COLO668 (cell line): ENCODE measurements at regions not wholly inside any gene's neighbourhood (a gene's known extent, or its start where the extent isn't known, plus 50 kb on each side); places are given as distances from the start of the nearest gene placed in this dataset.

Experiments used
- DNase-seq: peaks from one replicate; lab custom pipeline; 2025; ENCODE audit not compliant: unreplicated experiment; lab: John Stamatoyannopoulos, UW

DNA sequence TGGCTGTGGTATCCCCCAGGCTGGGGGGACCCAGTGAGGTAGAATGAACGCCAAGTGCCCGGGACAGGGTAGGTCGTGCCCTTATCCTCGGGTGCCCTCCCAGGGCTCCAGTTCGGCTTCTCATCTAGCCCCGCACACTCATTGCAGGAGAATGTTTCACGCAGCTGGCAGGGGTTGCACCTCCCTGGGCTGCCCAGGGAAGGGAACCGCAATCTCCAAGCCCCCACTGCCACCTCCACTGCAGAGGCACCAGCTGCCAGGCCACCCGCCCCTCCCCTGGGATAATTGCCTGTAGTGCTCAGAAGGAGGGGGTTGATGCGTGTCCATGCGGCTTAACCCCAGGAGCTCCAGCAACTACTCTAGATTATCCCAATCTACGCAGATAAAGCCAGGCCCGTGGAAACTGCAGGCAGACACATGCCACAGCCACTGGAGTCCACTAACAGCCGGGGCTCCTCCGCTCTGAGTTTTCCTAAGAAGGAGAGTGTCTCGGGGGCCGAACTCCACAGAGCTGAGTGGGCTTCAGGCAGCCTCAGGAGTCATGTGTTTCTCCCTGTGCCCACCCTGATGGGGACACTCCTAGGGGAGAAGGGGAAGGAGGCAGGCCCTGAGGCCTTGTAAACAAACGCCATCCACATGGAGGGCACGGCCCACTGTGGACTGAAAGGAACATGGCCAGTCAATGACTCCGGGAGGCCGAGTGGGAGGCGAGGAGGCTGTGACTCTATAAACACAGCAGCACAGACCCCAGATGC, 137.2 kb upstream of the IQSEC1 start:
- no peak for DNase-seq

DNA sequence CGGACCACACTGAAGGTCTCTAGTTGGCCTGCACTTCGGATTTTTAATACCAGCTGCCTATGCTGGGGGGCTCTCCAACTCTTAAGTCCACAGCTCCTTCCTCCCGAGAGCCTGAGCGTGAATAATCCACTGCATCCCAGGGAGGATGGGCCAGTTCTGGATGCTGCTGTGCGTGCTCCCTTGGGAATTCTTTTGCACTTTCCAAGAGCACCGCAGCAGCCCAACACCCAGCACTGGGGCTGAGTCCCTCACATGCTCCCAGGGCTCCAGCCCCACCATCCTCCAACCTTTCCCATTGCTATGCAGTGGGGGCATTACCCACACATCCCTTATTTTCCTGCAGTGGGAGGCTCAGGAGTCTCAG, 136.4 kb upstream of the IQSEC1 start:
- no peak for DNase-seq

DNA sequence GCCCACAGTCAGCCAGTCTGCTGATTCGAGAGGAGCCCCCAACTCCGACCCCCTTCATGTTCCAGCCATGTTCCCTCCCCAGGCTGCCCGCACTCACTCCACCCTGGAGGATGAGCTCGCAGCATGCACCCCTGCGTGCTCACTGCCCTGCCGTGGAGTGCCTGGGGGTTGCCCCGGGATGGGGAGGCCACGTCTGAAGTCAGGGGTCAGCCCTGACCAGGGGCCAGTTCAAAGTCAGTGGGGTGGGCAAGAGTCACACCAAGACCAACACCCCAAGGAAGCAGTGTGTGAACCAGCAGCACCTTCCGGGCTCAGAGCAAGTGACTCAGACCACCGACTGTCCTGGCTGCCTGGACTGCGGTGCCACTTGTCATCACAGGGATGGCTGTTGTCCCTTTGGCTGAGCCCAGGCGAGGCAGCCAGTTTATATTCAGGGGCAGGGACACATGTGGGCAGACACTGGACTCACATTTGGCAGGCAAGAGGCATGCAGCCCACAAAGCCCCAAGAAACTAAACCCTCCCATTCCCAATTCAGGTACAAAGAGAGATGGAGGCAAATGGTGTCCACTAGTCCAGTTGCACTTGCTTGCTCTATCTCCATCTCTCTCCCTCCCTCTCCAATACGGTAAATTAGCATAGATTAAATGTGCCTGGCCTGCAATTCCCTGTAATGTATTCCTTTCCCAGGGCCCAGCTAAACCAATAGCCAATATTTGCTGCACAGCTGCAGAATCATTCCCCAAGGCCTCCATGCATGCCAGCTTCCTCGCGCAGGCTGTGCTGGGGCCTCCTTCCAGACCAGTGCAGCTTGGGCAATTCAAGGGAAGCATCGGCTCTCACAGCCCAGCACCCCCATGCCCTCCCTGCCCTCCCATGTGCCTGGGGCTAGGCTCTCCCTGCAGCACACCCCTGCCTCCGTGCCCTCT, 135.7 kb upstream of the IQSEC1 start:
- no peak for DNase-seq

DNA sequence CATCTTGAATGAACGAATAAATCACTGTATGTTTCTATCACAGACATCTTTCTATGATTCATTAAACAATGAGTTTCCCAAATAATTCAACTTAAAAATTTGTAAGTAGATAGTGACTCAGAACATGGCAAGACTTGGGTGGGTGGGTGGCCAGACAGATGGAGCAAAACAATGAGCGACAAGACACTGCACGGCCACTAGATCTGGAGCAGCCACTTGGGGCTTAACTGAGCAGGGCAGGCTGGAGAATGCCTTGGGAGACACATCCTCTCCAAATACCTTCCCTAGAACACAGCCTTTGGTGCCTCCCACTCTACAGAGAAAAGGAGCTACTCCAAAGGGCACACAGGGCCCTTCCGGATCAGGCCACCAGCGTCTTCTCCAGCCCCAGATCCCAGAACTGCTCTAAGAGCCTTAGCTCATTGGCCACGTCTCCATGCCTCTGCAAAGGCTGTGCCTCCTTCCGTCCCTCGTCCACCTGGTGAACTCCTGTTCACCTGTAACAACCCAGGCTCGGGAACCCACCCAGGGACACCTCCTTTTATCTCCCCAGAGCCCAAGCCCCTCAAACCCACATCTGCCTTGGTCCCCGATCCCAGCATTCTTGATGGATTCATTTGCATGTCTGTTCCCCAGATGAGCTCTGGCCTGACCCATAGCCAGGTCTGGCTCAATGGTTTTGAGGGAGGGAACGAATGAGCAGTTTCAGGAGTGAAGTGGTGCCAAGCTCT, 134.9 kb upstream of the IQSEC1 start:
- DNase-seq: no peak

DNA sequence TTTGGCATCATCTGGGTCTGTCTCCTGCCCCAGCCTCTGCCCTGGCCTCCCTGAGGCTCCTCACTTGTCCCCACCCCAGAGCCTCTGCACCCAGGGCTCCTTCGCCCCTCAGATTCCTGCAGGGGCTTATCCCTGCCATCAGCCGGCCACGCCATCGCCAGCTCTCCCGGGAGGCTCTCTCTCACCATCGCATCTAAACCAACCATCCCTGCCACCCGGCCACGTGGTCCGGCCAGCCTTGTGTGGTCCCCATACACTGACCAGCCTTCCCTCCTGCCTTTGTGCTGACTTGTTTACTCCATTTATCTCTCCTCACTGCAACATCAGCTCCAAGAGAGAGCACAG, 134.3 kb upstream of the IQSEC1 start:
- DNase-seq: no peak

DNA sequence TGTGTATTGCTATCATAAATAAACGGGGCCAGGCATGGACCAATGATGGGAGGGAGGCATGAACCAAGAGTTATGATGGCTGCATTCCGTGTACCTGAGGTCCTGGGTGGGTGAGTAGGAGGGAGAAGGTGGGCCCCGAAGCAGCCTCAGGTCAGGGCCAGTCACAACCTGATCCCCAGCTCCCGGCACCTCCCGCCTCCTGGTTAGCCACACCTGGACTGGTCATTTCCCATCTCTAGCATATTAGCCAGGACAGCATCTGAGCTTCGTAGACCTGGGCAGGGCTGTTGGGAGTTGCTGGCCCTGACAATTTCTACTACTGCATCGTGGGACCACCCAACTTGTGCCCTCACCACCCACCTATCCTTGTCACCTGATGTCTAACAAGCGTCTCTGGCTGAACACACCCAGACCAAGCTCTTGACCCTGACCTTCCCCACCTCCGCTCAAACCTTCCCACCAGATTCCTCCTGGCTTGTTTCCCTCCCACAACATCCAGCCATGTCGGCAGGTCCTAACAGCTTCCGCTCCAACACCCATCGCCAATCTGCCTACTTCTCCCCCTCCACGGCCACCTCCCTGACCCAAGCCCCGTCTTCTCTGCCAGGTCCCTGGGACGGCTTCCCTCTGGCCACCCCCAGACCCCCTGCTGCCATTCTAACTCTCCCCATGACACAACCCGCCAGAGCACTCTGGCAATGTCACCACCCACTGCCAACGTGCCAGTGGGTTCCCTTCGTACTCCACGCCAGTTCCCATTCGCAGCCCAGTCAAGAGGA, 133.8 kb upstream of the IQSEC1 start:
- no peak for DNase-seq

DNA sequence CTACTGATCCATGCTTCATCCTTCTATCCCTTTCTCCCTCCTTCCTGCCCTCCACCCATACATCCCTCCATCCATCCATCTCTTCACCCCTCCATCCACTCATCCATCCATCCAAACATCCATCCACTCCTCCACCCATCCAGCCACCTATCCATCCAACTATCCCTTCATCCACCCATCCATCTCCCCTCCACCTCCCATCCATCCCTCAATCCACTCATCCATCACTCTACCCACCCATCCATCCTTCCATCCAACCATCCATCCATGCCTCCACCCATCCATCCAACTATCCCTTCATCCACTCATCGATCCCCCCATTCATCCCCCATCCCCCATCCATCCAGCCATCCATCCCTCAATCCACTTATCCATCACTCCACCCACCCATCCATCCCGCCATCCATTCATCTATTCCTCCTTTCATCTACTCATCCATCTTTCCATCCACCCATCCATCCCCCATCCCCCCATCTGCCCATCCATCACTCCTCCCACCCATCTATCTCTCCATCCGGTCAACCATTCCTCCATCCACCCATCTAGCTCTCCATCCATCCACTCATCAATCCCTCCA, 132.4 kb upstream of the IQSEC1 start:
- DNase-seq: no peak

DNA sequence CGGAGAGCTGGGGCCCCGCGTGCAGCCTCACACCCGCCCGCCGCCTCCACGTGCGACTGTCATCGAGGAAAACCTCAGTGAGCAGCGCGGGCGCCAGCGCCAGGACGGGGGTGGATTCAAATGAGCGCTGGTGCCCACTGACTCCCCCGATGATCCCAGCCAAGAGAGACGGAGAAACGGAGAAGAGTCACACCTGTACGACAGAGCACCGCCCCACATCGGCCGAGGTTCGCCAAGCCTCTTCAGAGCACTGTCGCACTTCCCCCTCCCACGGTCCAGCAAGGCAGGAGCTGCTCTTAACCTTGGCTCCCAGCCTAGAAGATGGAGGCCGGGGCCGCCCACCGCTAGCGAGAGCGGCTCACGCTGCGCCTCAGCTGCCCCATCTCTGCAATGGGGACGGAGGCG, 130.9 kb upstream of the IQSEC1 start:
- DNase-seq: no peak

DNA sequence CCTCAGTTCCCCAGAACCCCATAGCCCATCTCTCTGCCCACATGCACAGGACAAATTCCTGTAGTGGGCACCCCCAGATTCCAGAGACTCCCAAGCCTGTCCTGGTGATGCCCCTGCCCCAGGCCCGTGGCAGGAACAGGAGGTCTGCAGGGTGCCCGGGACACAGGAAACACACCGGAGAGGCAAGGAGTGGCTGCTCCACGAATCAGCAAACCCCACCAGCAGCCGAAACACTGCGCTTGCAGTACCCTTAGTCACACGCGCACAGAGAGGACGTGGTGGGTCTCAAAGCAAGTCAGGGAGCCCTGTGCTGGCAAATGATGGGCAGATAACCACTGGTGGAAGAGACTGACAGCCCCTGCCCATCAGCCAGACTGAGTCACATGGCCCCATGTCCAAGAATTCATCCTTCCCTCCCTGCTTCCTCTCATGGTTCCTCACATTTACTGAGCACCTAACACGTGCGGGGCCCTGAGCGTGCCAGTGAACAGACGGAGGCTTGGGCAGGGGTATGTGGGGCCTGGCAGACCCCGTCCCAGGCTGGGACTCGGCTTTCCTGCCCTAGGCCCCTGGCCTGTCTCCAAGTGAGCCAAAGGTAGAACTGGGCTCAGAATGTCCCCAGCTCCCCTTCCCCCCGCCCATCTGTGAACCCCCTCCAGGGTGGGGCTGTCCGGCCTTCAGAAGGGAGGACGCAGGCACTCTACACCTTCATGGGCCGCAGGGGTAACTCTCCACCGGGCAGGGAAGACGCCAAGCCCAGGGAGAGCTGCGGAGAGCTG, 130.4 kb upstream of the IQSEC1 start:
- DNase-seq: no peak

DNA sequence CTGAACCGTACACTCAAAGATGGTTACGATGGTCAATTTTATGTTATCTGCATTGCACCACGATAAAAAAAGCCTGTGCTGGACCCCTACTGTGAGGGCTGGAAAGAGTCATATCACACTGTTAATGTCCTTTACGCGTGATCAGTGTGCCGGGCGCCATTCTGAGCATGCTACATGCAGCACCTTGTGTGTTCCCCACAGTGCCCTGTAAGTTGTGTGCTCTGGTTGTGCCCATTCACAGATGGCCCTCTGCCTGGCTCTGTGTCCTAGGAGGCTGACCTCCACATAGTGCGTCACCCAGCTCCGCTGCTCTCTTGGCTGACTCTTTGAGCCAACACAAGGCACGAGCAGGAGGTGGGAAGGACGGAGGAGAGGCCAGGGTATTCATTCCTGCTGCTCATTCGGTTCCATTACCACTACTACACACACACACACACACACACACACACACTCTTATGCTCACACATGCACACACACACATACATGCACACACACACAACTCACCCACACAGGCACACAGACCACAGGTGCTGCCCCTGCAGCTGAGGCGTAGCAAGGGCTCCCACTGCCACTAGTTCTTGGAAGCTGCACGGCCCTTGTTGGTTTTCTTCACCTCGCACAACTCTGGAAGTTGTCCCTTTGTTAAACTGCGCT, 129.6 kb upstream of the IQSEC1 start:
- no peak for DNase-seq

DNA sequence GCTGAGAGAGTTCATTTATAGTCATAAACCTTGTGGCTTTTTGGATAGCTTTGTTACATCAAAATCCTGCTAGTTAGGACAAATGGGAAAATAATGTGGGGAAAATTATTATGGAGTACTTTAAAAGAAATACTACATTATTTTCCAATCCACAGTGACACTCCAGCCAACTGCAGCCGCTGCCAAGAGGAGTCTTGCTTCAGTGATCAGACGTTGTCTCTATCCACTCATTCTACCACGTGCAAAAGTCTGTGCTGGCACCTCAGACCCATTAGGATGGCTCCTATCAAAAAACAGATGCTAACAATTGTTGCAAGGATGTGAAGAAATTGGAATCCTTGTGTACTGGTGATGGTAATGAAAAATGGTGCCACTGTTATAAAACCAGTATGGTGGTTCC, 128.6 kb upstream of the IQSEC1 start:
- no peak for DNase-seq

DNA sequence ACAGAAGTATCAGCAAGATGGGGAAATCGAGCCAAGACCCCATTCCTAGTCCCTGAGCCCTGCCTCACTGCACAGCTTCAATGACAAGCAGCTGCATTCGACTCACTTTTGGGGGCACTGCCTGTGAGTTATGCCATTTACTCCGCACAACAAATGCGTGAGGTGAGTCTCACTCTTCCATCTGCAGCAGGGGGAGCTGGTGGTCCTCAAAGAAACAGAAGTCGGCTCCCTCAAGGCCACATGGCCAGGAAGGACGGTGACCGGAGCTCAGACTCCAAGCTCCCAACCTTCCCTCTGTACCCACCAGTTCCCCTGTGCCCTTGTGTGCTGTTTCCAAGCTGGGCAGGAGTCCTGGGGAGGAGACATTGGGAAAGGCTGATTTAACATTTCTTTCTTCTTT, 127.7 kb upstream of the IQSEC1 start:
- DNase-seq: no peak

DNA sequence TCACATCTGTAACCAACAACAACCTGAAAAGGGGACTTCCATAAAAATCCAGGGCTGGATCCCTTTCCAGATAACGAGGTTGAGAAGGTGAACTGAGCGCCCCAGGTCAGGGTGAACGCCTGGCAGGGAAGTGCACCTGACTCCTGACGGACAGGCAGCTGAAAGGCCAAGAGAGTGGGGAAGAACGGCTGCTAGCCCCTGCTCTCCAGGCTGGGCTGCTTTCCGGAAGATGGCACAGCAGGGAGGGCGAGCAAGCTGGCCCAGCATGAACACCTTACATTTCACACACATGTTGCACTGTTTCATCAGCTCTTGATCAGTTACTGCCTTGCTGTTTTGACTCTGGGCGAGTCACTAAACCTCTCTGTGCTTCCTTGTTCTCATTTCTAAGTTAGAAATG, 127.2 kb upstream of the IQSEC1 start:
- DNase-seq: no peak

DNA sequence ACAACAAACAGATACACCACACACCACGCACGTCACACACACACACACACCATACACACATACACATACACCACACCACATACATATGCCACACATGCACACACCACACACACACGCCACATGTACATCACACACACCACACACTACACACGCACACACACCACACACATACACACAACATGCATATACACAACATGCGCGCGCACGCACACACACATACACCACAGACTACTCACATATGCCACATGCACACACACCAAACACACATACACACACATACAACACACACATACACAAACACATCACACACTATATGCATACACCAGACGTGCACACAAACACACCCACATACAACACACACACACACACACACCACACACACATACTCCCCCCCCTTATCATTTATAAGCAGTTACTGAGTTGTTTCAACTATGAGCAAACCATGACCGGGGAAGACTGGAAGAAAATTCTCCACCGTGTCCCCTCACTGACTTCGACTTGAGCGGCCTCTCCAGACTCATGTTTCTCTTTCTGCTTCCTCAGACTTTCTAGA, 126.7 kb upstream of the IQSEC1 start:
- no peak for DNase-seq

DNA sequence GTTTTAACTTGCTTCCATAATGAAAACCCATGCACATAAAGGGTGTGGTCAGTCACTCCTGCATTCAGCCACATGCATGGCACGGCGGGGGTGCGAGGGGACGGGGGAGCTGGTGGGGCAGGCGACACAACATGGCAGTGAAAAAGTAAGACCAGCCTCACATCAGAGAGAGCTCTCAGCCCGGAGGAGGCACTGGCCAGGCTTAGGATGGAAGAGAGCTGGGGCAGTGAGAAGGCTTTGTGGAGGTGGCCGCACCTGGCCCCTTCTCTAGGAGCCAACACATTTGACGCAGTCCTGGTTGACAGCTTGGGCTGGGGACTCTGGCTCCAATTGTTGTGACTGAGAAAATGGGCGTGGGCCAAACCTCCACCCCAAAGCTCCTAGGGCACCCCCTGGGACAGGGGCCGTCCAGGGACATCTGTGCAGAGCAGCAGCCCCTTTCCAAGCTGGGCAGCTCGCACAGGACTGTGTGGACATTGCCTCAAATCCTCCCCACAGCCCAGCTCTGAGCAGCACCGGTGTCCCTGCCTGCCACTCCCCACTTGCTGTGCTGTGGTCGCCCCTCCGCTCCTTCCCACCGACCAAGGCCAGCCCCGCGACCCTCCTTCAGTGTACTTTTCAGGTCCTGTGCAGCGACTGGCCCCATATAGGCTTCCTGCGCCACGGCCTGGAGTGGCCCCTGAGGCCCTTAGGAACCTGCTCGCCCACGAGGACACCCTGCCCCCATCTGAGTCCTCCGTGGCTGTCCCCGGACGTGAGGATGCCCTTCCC, 126.0 kb upstream of the IQSEC1 start:
- no peak for DNase-seq

DNA sequence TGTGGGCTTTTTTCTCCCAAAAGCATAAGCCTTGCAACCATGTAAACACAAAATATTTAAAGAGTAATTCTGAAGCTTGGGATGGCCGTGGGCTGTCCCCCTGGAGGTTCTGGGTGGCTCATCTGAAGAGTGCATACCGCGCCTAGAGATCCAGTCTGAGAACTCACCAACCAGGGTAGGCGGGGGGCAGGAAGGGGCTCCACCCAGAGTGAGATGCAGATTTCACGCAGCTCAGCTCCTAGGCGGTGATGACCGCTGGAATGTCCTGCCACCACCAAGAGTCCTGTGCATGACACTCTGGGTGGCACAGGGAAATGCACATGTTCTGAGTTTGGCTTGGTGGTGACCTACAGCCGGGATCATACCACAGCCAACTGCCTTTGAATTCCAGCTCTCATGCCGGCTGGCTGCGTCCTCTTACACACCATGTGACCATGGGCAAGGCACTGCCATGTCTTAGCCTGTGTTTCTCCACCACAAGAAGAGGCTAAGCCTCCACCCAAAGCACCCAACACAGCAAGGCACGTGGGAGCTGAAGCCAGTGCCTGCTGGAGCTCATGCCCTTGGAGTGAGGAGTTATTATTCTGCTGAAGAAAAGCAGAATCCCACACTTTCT, 125.1 kb upstream of the IQSEC1 start:
- no peak for DNase-seq

DNA sequence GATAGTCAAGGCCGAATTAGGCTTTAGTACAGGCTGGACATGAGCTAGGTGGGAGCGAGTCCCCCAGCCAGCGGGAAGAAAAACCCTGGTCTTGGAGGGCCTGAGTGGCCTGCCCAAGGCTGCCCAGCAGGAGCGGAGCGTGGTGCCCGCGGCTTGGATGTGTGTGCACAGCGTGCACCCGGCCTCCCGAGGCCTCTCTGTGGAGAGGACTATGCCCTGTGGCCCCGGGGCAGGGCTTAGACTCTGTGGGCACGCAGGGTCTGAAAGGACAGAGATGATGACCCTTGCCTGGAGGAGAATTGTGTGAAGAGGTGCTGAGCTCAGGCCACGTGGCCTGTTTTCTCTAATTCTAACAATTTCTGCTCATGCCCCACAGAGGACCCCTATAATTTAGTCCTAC, 124.6 kb upstream of the IQSEC1 start:
- no peak for DNase-seq

DNA sequence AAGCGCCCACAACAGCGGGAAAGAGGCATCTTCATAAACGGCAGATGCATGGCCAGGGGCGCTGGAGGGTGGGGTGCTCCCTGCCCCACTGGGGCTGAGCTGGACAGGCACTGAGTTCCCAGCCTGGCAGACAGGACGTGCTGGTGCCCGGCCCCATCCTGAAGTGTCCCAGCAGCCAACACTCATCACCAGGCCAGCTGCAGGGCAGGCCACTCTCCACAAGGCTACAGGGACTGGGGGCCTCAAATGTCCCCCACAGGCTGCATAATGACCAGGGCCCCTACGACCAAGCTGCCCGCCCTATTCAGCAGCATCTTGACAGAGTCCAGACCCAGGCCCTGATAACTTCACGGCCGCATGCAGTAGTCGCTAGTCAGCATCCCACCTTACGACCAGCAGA, 124.1 kb upstream of the IQSEC1 start:
- no peak for DNase-seq
